Keratinocyte (primary cell): ENCODE measurements at regions not wholly inside any gene's neighbourhood (a gene's known extent, or its start where the extent isn't known, plus 50 kb on each side); places are given as distances from the start of the nearest gene placed in this dataset.

Source experiments
- DNase-seq: peaks from one replicate; pipeline ENCODE4 v3.0.0-alpha.2; 2011; ENCODE audit warnings: low read depth, missing footprints, low spot score
- FAIRE-seq: peaks from 2 replicates; lab custom pipeline; 2011; peaks lifted over from hg19 to GRCh38; lab: Jason Lieb, UNC
- H2AFZ ChIP-seq: 2 replicates; pipeline ENCODE4 v1.6.0; 2012; ENCODE audit warnings: low read length, control low read depth, inconsistent platforms; ENCODE audit not compliant: control insufficient read depth
- H3K27ac ChIP-seq: 2 replicates; pipeline ENCODE4 v1.5.1; 2011; ENCODE audit warnings: low read length; ENCODE audit not compliant: control insufficient read depth, insufficient read depth
- H3K27me3 ChIP-seq: 3 replicates; pipeline ENCODE4 v1.6.0; 2011; ENCODE audit warnings: low read length; ENCODE audit not compliant: control insufficient read depth, insufficient read depth; ENCODE audit errors: extremely low read depth
- H3K36me3 ChIP-seq, 2 experiments: 2 replicates in 1 of 2; 3 replicates in 1 of 2; pipeline ENCODE4 v1.5.1; 2011; ENCODE audit warnings: low read length in 2 of 2, mild to moderate bottlenecking in 1 of 2; ENCODE audit not compliant: control insufficient read depth in 2 of 2, insufficient read depth in 2 of 2; ENCODE audit errors: extremely low read depth in 1 of 2
- H3K4me1 ChIP-seq: 3 replicates; pipeline ENCODE4 v1.5.1; 2011; ENCODE audit warnings: low read length; ENCODE audit not compliant: control insufficient read depth, insufficient read depth; ENCODE audit errors: extremely low read depth
- H3K4me2 ChIP-seq: 3 replicates; pipeline ENCODE4 v1.6.0; 2011; ENCODE audit warnings: low read depth, low read length; ENCODE audit not compliant: control insufficient read depth, insufficient read depth; ENCODE audit errors: extremely low read depth
- H3K4me3 ChIP-seq, 3 experiments: fragments of 200-600 bp in 1 of 3; sonication (generic) in 1 of 3; 2 replicates in 2 of 3; 3 replicates in 1 of 3; pipeline ENCODE4 v1.5.1; 2011 to 2016; ENCODE audit warnings: low read length in 3 of 3, mild to moderate bottlenecking in 3 of 3, control low read depth in 2 of 3, inconsistent platforms in 1 of 3, low read depth in 1 of 3, mixed read lengths in 1 of 3, mixed run types in 1 of 3, moderate library complexity in 1 of 3; ENCODE audit not compliant: control insufficient read depth in 2 of 3, insufficient read depth in 2 of 3; ENCODE audit errors: extremely low read depth in 1 of 3
- H3K79me2 ChIP-seq: 2 replicates; pipeline ENCODE4 v1.6.0; 2012; ENCODE audit warnings: low read length; ENCODE audit not compliant: control insufficient read depth, insufficient read depth
- H3K9ac ChIP-seq: 3 replicates; pipeline ENCODE4 v1.6.0; 2011; ENCODE audit warnings: low read length; ENCODE audit not compliant: control insufficient read depth, insufficient read depth; ENCODE audit errors: extremely low read depth
- H3K9me1 ChIP-seq: 3 replicates; pipeline ENCODE4 v1.6.0; 2011; ENCODE audit warnings: low read length; ENCODE audit not compliant: control insufficient read depth, insufficient read depth; ENCODE audit errors: extremely low read depth
- H3K9me3 ChIP-seq: 2 replicates; pipeline ENCODE4 v1.5.1; 2012; ENCODE audit warnings: low read depth, low read length; ENCODE audit not compliant: control insufficient read depth
- H4K20me1 ChIP-seq: 3 replicates; pipeline ENCODE4 v1.6.0; 2011; ENCODE audit warnings: low read length; ENCODE audit not compliant: control insufficient read depth, insufficient read depth; ENCODE audit errors: extremely low read depth
- EZH2 ChIP-seq: IDR thresholded peaks from one replicate; pipeline ENCODE4 v1.6.1; 2012; ENCODE audit warnings: inconsistent platforms, mild to moderate bottlenecking, low read length, moderate library complexity
- dilution Hi-C: fragments of 300-500 bp; cut with MboI; formaldehyde crosslinking; loops from one replicate; pipeline ENCODE4 v1.7.0; 2020; ENCODE audit warnings: low sequenced_read_pairs; ENCODE audit not compliant: extremely low pct_ligation_motif_present
- TF ChIP-seq, protein P1 (sequence below), 3 experiments: IDR thresholded peaks in 1 of 3; conservative IDR thresholded peaks in 1 of 3; optimal IDR thresholded peaks in 1 of 3; 2 replicates in 2 of 3; 3 replicates in 1 of 3; pipeline versions ENCODE3 to v1.5.1; 2011; ENCODE audit warnings: low read length in 3 of 3, mild to moderate bottlenecking in 3 of 3, moderate library complexity in 2 of 3, control low read depth in 1 of 3, inconsistent platforms in 1 of 3; ENCODE audit not compliant: insufficient read depth in 2 of 3; ENCODE audit errors: extremely low read depth in 1 of 3

DNA sequence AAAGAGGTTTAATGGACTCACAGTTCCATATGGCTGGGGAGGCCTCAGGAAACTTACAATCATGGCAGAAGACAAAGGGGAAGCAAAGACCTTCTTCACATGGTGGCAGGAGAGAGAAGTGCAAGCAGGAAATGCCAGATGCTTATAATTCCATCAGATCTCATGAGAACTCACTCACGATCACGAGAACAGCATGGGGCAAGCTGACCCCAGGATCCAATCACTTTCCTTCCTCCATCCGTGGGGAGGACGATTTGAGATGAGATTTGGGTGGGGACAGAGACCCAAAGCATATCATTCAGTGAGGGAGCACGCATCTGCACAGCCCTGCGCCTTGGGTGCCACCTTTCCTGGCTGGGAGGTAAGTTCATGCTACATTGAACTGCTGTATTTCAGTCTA lies 234.1 kb upstream of the ATP10A start:
- no peak overlapping the region for H3K27ac ChIP-seq
- H3K9ac ChIP-seq, result no peak overlapping the region
- dilution Hi-C loops, result no loop called here
- no peak overlapping the region for H3K4me3 ChIP-seq
- no peaks in the 10 kb centered on the region for H3K9me3 ChIP-seq
- no peak for DNase-seq
- no peak overlapping the region for H2AFZ ChIP-seq
- H3K9me1 ChIP-seq, result no peaks in the 10 kb centered on the region
- no peak for FAIRE-seq
- no peaks in the 10 kb centered on the region for H3K79me2 ChIP-seq
- H3K4me2 ChIP-seq, result no peak overlapping the region
- no peak for TF ChIP-seq EZH2
- TF ChIP-seq, protein P1, sequence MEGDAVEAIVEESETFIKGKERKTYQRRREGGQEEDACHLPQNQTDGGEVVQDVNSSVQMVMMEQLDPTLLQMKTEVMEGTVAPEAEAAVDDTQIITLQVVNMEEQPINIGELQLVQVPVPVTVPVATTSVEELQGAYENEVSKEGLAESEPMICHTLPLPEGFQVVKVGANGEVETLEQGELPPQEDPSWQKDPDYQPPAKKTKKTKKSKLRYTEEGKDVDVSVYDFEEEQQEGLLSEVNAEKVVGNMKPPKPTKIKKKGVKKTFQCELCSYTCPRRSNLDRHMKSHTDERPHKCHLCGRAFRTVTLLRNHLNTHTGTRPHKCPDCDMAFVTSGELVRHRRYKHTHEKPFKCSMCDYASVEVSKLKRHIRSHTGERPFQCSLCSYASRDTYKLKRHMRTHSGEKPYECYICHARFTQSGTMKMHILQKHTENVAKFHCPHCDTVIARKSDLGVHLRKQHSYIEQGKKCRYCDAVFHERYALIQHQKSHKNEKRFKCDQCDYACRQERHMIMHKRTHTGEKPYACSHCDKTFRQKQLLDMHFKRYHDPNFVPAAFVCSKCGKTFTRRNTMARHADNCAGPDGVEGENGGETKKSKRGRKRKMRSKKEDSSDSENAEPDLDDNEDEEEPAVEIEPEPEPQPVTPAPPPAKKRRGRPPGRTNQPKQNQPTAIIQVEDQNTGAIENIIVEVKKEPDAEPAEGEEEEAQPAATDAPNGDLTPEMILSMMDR (optimal IDR thresholded peaks at IDR 0.05 in 1 of 3, IDR thresholded peaks at IDR 0.05 in 1 of 3, conservative IDR thresholded peaks at IDR 0.05 in 1 of 3; ENCODE audit: extremely low read depth in 1 of 3, insufficient read depth in 2 of 3, low read length in 3 of 3), result no peak
- no peaks in the 10 kb centered on the region for H3K4me1 ChIP-seq
- no peaks in the 10 kb centered on the region for H3K27me3 ChIP-seq
- H4K20me1 ChIP-seq, result no peaks in the 10 kb centered on the region
- H3K36me3 ChIP-seq, result no peaks in the 10 kb centered on the region

DNA sequence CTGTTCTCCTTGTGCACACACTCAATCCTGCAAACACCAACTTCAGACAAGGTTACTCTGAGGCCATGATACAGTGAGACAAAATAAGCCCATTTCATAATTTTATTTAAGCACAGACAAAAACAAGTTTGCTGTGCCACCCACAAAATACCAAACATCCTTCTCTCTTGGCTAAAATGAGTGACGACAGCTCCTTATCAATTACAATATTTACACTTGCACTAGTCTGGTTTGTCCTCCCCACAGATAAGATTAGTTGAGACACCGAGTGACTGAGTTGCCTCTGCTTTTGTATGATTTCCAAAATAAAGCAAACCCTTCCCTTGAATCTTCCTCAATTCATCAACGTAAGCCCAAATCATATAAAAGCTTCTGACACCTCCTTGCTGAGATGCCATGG lies 233.5 kb upstream of the ATP10A start:
- TF ChIP-seq, protein P1 (optimal IDR thresholded peaks at IDR 0.05 in 1 of 3, IDR thresholded peaks at IDR 0.05 in 1 of 3, conservative IDR thresholded peaks at IDR 0.05 in 1 of 3; ENCODE audit: extremely low read depth in 1 of 3, insufficient read depth in 2 of 3, low read length in 3 of 3), result no peak
- TF ChIP-seq EZH2, result no peak
- Histone ChIP-seq H3K4me1 (no peaks in the 10 kb centered on the region), H4K20me1 (no peaks in the 10 kb centered on the region), H3K9me3 (no peaks in the 10 kb centered on the region), H3K27ac (no peak overlapping the region), H3K9me1 (no peaks in the 10 kb centered on the region), H3K27me3 (no peaks in the 10 kb centered on the region), H3K79me2 (no peaks in the 10 kb centered on the region), H2AFZ (no peak overlapping the region), H3K9ac (no peak overlapping the region), H3K36me3 (no peaks in the 10 kb centered on the region), H3K4me2 (no peak overlapping the region), H3K4me3 (no peak overlapping the region)
- dilution Hi-C loops, result no loop called here
- no peak for FAIRE-seq
- DNase-seq, result no peak
